Neural crest cell (in vitro differentiated cells): ENCODE measurements at regions not wholly inside any gene's neighbourhood (a gene's known extent, or its start where the extent isn't known, plus 50 kb on each side); places are given as distances from the start of the nearest gene placed in this dataset.

Experiments
- DNase-seq: peaks from one replicate; pipeline ENCODE4 v3.0.0; 2021; ENCODE audit warnings: low read depth, mixed read lengths, low spot score
- H3K27ac Mint-ChIP-seq: one replicate; pipeline ENCODE4 v1.8.0; 2021; ENCODE audit warnings: mild to moderate bottlenecking, mixed read lengths; ENCODE audit not compliant: unreplicated experiment
- H3K27me3 Mint-ChIP-seq: 2 replicates; pipeline ENCODE4 v1.8.0; 2021; ENCODE audit warnings: low read depth, mild to moderate bottlenecking, mixed read lengths
- H3K36me3 Mint-ChIP-seq: 2 replicates; pipeline ENCODE4 v1.8.0; 2021; ENCODE audit warnings: low read depth, mild to moderate bottlenecking, mixed read lengths
- H3K4me1 Mint-ChIP-seq: 2 replicates; pipeline ENCODE4 v1.8.0; 2021; ENCODE audit warnings: mixed read lengths
- H3K4me3 Mint-ChIP-seq: one replicate; pipeline ENCODE4 v1.8.0; 2021; ENCODE audit warnings: mild to moderate bottlenecking, mixed read lengths
- H3K9me3 Mint-ChIP-seq: 2 replicates; pipeline ENCODE4 v1.8.0; 2021; ENCODE audit warnings: mixed read lengths
- CTCF ChIP-seq: fragments of 200-600 bp; sonication (generic); conservative IDR thresholded peaks from 2 replicates; pipeline ENCODE4 v1.5.0; 2021; ENCODE audit warnings: antibody characterized with exemption, mild to moderate bottlenecking

GRCh38 chr4:34139346-34139745 is 2105.0 kb downstream of the ARAP2 start:
- no peak for DNase-seq

GRCh38 chr4:34148322-34148908 is 2095.9 kb downstream of the ARAP2 start:
- H3K9me3 Mint-ChIP-seq: no peaks in the 10 kb centered on the region
- no peaks in the 10 kb centered on the region for H3K4me1 Mint-ChIP-seq
- no peak overlapping the region for H3K4me3 Mint-ChIP-seq
- no peak overlapping the region for H3K27ac Mint-ChIP-seq
- no peak for DNase-seq
- TF ChIP-seq CTCF: no peak
- H3K36me3 Mint-ChIP-seq: no peaks in the 10 kb centered on the region
- no peaks in the 10 kb centered on the region for H3K27me3 Mint-ChIP-seq

More at GRCh38 chr4:34139346-34139745, 2105.0 kb downstream of the ARAP2 start:
- no peak for TF ChIP-seq CTCF
- no peak overlapping the region for H3K4me3 Mint-ChIP-seq
- H3K27me3 Mint-ChIP-seq: no peaks in the 10 kb centered on the region
- no peaks in the 10 kb centered on the region for H3K4me1 Mint-ChIP-seq
- H3K36me3 Mint-ChIP-seq: no peaks in the 10 kb centered on the region
- peaks cover 7% of the 10 kb centered on the region for H3K9me3 Mint-ChIP-seq
- H3K27ac Mint-ChIP-seq: no peak overlapping the region

- no peak for DNase-seq
- no peaks in the 10 kb centered on the region for H3K27me3 Mint-ChIP-seq
- TF ChIP-seq CTCF: no peak
- no peaks in the 10 kb centered on the region for H3K36me3 Mint-ChIP-seq
- H3K9me3 Mint-ChIP-seq: peaks cover 8% of the 10 kb centered on the region
- H3K4me1 Mint-ChIP-seq: no peaks in the 10 kb centered on the region
- no peak overlapping the region for H3K4me3 Mint-ChIP-seq
- no peak overlapping the region for H3K27ac Mint-ChIP-seq
These were observed 2086.8 kb downstream of the ARAP2 start for GRCh38 chr4:34157547-34157946.

GRCh38 chr4:34158878-34159277 is 2085.4 kb downstream of the ARAP2 start:
- DNase-seq: no peak
- TF ChIP-seq CTCF: no peak
- Mint-ChIP-seq H3K27me3 (no peaks in the 10 kb centered on the region), H3K36me3 (no peaks in the 10 kb centered on the region), H3K4me1 (no peaks in the 10 kb centered on the region), H3K9me3 (peaks cover 10% of the 10 kb centered on the region), H3K27ac (no peak overlapping the region), H3K4me3 (no peak overlapping the region)

- no peak for DNase-seq
- no peak for TF ChIP-seq CTCF
These were observed 2073.4 kb downstream of the ARAP2 start for GRCh38 chr4:34170946-34171345.

More at GRCh38 chr4:34170946-34171345, 2073.4 kb downstream of the ARAP2 start:
- no peak overlapping the region for H3K4me3 Mint-ChIP-seq
- no peak overlapping the region for H3K27ac Mint-ChIP-seq
- no peaks in the 10 kb centered on the region for H3K27me3 Mint-ChIP-seq
- H3K4me1 Mint-ChIP-seq: no peaks in the 10 kb centered on the region
- H3K9me3 Mint-ChIP-seq: peaks cover 2% of the 10 kb centered on the region
- no peaks in the 10 kb centered on the region for H3K36me3 Mint-ChIP-seq
